Brain pericyte (primary cell): ENCODE measurements at regions not wholly inside any gene's neighbourhood (a gene's known extent, or its start where the extent isn't known, plus 50 kb on each side); places are given as distances from the start of the nearest gene placed in this dataset.
A peak's percentile ranks its signal among the peaks of the same experiment; 100 is the strongest.
"Not testable (repeated sequence)": the region's sequence is repeated elsewhere in the genome, so short reads cannot be mapped to it uniquely, and the experiment has no call there.

Source experiments
- DNase-seq: peaks from one replicate; pipeline ENCODE4 v3.0.0-alpha.2; 2012; ENCODE audit warnings: low read depth, low spot score

DNA sequence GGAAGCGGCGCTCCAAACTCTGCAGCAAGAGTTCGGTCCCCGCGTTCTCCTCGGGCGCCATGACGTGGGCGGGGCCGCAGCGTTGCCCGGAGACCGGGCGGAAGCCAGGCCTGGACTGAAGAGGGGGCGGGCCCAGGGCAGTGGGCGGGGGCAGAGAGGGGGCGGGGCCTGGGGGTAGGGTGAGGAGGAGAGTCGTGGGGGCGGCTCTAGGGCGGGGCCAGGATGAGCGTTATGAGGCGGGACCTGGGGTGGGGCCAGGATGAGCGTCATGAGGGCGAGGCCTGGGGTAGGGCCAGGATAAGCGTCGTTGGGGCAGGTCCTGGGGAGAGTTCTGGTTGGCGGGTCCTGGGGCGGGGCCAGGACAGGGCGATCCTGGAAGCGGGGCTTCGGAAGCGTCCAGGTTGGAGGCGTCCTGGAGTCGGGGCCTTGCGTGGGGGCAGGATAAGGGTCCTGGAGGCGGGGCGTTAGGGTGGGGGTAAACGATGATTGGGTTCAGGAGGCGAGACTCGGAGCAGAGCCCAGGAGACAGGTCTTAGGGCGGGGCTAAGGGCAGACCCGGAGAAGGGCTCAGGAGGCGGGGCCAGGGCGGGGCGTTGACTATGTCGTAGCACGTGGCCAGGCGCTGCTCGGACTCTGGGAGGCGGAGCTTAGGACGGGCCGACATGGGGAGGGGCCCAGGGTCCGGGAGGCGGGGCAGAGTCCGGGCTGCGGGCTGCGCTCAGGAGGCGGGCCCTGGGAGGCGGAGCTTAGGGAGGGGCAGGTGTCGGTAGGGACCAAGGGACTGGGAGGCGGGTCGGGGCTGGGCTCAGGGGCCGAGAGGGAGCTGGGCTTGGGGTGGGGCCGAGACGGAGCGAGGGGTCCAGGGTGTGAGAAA is 131.1 kb upstream of the ALDH3B2 start:
- DNase-seq: peak; percentile 95

DNA sequence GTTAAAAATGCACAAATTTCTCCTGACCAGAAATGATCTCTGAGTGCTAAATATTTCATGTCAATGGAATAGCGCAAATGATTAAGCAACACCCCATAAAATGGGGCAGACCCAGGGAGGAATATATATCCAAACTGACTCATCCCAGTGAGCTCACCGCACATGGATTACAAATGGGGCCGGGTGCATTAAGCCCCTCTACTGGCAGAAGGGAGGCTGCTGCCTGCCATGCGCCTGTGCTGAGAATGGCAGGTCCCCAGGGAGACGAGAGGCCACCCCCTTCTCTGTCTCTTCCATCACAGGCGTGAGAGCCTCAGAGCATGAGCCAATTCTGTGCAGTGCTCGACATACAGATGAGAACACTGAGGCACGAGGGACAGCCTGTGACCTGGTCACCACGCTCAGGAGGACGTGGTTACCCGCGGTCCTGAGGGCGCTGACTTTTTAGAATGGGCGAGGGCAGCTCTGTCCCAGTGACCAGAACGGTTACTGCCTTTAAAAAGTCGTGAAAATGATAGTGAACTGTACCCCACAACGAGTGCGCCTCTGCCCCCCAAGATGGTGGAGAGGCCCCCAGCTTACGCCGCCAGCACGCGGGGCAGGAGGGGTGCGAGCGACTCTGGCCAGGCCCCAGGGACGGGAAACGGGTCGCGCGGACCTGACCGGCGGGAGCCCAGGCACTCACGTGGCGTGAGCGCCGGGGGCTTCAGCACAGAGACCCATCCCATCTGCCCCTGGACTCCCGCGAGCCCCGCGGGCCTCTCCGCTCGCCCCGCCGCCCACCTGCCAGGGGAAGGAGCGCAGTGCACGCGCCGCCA is 130.2 kb upstream of the ALDH3B2 start:
- DNase-seq: not testable (repeated sequence)

DNA sequence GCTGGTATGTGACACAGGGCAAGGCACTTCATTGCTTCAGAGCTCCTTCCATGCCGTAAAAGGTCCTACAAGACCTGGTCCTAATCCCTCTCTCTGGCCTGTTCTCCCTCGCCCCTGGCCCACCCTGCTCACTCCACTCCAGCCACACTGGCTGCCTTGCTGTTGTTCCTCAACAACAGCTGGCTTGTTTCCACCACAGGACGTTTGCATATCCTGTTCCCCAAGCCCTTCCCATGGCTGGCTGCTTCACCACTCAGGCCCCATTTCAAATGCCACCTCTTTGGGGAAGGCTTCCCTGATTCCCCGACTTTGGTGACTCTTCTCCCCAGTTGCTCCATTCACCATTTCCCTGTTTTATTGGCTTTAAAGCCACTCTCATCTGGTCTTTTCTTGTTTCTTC is 129.1 kb upstream of the ALDH3B2 start:
- DNase-seq: not testable (repeated sequence)

DNA sequence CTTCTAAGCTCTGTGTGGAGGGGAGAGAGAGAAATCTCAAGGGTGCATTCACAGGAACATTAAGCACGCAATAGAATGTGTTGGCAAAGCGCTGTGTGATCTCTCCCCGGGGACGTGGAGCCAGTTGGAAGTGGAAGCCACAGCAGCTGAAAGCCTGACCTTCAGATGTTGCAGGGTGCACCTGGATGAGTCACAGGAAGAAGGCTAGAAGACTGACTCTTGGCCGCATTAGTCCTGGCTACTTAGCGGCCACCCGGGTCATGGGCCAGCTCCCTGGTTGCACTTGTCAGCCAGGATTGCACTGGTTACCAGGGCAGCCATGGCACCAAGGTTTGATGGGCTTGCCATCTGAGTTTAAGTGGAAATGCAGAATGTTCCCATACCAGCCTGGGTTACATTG is 128.6 kb upstream of the ALDH3B2 start:
- DNase-seq: not testable (repeated sequence)

DNA sequence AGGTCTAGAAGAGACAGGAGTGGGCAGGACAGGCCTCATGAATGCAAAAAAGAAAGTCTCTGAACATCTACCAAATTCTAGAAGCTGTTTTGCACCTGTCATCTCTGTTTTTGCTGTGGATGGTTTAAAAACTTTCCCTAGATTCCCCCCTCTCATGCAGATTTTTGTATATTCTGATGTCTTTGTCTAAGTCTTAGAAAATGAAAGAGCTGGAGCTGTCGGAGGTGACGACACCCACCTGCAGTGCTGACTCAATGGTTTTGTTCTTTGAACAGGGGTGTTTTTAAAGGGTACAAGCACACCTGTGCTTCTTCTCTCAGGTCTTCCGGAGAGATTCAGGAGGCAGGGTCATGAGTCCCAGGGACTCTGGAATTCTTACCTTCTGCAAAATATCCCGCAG is 128.2 kb upstream of the ALDH3B2 start:
- not testable (repeated sequence) for DNase-seq

DNA sequence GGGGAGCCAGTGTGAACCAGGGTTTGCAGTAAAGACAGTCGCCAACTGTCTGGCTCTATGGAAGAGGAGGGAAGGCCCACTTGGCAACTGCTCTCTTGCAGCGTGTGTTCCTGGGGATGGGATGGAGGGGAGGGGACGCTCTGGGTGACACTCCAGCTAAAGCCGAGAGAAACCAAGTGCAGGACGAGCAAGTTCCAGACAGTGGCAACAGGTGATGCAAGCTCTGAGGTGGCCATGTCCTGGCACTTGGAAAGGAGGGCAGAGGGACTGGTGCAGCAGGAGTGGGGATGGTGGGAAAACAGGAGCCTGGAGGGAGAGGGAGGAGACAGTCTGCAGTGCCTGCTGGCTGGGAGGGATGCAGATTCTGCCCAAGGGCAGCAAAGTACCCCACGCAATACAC is 127.0 kb upstream of the ALDH3B2 start:
- DNase-seq: not testable (repeated sequence)

DNA sequence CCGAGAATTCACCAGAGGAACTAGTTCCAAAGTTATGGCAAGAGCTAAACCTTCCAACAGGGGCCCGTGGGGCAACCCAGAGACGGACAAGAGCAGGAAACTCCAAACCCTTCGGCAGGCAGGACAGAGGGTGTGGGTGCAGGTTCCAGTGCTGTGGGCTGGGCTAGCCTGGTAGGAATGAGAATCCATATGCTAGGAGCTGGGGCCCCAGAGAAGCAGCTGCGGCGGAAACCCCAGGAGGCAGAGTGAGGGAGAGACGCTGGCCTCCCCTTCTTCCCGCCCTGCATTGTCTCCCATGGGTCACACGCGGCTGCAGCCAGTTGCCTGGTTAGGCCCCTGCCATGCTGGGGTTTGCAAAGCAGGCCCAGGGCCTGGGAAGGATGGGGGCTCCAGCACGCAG is 126.2 kb upstream of the ALDH3B2 start:
- DNase-seq: not testable (repeated sequence)

DNA sequence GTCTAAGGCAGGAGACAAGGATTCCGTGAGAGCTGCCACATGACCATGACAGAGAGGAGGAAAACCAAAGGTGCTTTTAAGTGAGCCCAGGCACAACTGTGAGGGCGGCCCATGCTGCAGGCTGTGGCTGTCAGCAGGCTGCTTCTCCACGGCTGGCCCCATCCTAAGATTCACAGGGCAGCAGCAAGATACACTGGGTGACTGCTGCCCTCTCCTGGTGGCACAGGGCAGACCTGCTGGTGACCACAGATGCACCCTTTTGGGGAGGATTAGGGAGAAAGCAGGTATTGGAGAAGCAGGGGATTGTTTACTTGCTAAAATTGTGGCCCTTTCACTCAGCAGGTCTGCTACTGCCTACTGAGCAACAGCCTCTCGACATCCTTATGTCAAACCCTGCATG is 125.4 kb upstream of the ALDH3B2 start:
- DNase-seq: not testable (repeated sequence)

DNA sequence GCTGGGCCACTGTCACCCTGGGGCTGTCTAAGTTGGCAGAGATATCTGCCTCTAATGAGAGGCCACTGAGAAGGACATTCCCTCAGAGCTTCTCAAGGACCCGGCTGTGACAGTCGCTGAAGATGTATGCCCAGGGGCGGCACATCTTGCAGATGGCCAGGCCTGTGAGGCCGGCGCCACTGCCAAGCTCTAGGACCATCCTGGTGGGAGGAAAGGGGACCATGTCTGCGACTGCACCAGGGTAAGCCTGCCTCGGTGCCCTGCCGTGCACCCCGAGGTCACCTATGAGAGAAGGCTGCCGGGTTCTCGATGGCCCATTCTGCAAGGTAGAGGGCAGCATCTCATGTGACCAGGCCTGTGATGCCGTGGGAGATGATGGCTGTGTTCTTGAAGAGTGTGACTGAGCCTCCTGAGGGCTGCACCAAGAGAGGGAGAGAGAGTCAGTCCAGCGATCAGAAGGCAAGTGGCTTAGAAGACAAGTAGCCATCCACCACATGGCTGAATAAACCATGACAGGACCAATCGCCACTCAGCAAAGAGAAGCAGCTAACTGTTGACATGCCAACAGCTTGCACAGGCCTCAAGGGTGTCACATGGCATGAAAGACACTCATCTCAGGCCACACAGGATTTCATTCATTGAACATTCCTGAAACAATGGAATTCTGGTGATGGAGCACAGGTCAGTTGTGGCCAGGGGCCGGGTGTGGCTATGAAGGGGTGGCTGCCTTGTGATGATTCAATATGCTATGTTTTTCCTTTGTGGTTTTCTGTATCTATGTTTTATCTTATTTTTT is 123.5 kb upstream of the ALDH3B2 start:
- not testable (repeated sequence) for DNase-seq

DNA sequence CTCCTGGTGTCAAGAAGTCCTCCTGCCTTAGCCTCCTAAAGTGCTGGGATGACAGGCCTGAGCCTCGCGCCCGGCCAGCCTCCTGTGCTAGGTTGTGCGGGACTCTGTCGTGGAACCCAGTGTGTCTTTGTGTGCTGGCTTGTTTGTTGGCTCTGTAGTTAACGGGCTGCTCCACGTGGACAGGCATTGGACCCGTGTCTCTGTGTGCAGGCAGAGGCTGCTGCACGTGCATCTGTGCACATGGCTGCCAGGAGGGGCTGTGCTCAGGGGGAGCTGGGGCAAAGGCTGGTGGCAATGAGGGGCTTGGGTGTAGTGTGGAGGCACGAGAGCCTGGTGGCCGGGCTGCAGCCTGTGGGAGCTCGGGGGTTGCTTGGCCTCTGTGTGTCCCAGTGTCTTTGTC is 121.3 kb upstream of the ALDH3B2 start:
- no peak for DNase-seq

DNA sequence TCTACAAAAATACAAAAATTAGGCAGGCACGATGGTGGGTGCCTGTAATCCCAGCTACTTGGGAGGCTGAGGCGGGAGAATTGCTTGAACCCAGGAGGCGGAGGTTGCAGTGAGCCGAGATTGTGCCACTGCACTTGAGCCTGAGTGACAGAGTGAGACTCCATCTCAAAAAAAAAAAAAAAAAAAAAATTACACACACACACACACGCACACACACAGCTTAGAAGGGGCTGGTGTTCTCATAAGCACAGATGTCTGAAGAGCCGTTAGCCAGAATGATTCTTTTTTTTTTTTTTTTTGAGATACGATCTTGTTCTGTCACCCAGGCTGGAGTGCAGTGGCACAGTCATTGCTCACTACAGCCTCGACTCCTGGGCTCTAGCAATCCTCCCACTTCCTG is 119.3 kb upstream of the ALDH3B2 start:
- not testable (repeated sequence) for DNase-seq

DNA sequence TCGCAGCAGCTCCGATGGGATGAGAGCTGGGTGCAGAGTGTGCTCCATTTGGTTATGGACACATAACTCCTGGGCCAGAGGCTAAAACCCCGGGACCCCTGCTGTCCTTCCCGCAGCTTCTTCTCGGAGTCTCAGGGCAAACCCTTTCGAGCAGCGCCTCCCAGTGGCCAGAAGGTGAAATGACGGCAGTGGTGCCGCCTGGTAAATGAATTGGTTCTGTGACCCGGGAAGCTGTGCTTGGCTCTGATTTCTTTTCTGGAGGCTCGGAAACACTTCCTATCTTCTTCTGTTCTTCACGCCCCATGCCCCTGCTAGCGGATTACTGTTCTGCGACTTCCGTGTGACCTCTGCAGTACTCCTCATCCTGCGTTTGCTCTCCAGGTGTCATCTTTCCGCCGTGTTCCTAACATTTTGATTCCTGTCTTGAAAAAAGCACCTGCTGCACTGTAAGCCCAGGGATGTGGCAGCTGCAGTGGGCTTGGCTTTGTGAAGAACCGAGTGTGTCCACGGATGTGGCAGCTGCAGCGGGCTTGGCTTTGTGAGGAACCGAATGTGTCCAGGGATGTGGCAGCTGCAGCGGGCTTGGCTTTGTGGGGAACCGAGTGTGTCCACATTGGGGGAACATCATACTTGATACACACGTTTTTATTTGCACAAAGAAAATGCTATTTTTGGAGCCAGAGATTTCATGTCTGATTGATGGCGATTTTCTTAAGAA is 118.0 kb upstream of the ALDH3B2 start:
- not testable (repeated sequence) for DNase-seq

DNA sequence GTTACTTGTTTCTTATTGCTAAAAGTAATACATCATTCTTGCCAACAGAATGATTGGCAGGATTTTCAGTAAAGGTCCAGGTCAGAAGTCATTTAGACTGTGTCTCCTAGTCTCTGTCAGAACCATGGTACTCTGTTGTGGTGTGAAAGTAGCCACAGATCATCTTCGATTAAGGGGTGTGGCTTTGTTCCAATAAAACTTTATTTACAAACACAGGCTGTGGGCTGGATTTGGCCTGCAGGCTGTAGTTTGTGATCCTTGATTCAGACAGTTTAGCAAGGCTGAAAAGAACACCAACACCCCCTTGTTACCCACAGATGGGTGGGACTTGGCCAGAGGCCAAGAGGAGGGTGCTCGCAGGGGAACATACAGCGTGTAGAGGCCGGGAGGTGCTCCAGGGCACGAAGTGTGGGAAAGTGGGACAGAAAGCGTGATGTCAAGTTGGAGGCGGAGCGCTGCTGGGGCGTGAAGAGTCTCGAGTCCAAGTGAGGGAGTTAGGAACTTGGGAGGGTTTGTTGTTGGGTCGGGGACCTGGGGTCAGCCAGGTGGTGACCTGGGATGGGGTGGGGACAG is 117.3 kb upstream of the ALDH3B2 start:
- DNase-seq: not testable (repeated sequence)

DNA sequence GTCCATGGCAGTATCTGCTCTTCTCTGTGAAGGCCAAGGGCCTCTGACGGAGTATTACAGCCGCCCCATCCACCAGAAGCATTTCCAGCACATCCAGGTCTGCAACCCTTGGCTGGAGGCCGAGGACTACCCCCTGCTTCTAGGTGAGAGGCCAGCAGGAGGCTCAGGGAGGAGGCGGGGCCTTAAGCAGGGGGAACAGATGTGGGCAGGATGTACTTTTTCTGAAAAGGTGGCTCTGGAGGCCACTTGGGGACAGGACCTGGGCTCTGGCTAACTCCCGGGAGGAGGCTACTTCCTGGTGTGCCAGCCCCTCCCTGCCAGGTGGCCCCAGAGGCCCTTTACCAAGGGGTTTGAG is 113.9 kb upstream of the ALDH3B2 start:
- not testable (repeated sequence) for DNase-seq

DNA sequence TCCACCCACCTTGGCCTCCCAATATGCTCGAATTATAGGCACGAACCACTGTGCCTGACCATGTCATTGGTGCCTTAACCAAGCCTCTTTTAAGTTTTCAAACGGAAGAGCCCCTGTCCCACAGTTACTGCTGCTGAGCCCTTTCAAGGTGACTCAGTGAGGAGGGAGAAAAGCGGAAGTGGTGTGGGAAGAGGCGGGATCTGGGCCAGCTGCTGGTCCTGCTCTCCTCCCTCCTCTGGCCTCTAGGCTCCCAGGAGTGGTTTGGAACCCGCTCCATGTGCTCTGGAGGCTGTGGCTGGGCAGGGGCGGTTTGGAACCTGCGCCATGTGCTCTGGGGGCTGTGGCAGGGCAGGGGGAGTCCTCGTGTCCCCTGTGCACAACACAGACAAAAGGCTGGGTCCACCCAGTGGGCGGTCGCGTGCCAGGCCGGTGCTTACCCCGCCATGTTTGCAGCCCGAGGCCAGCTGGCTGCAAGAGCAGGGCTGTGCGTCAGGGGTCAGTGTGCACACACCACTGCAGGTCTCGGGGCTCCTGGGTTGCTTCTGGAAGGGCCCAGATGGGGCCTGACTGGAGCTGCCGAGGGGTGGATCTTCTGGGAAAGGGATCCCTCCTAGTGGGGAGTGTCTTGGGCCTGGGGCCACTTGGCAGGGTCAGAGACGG is 113.4 kb upstream of the ALDH3B2 start:
- DNase-seq: not testable (repeated sequence)

DNA sequence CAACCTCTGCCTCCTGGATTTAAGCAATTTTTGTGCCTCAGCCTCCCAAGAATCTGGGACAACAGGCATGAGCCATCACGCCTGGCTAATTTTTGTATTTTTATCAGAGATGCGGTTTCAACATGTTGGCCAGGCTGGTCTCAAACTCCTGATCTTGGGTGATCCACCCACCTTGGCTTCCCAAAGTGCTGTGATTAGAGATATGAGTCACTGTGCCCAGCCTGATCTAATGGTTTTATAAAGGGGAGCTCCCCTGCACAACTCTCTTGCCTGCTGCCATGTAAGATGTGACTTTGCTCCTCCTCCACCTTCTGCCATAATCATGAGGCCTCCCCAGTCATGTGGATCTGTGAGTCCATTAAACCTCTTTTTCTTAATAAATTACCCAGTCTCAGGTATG is 107.5 kb upstream of the ALDH3B2 start:
- not testable (repeated sequence) for DNase-seq

DNA sequence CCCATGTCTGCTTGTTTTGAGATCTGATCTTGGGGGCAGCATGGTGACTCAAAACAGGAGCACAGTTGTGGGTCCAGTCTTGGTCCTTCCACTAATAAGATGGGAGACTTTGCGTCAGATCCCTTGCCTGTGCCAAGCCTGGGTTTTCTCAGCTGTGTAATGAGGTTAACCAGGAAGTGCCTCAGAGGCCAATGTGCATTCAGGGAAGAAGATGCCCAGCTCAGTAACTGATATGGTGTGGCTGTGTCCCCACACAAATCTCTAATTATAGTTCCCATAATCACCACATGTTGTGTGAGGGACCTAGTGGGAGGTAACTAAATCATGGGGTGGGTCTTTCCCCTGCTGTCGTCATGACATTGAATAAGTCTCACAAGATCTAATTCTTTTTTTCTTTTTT is 107.1 kb upstream of the ALDH3B2 start:
- not testable (repeated sequence) for DNase-seq

DNA sequence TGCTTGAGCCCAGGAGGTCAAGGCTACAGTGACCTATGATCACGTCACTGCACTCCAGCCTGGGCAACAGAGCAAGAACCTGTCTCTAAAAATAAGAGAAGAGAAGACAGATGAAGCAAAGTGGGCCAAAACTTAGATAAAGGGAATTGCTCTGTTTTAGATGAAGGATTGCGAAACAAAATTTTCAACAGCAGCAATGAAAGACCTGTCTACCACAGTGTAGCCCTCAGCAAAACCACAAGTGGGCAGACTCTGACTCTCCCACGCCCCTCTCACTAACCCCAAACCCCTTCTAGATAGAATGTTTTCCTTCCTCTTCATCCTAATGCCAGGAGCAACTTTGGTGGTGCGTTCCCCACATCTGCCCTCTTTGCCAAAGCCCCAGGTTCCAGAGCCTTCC is 105.6 kb upstream of the ALDH3B2 start:
- DNase-seq: no peak

DNA sequence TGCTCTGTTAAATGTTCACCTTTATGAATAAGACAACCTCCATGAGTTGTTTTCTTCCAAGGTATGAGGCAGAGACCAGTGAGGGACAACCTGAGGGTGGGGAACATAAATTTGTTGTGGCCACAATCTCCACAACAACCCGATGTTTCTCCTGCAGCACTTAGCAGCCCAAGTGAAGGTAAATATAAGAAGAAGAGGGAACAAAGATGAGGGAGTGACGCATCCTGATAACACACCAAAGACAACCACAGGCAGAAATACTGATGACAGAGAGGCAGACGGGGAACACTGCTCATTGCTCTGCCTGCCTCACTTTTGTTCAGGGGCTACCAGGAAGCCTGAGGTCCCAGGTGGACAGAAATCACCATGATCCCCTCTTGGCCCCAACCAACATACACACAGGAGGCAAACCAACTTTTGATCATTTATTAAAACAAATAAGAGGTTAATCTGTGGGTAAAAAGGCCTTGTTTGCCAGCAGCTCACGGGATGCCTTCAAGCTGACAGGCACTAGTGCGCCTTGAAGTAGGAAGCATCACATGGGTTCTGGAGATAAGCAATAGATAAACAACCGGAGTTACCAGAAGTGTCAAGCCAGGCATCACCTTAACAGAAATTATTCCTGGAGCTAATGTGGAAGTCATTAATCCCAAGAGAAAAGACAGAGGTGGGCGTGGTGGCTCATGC is 104.9 kb upstream of the ALDH3B2 start:
- not testable (repeated sequence) for DNase-seq
